Adrenal gland (tissue), 9 donors: ENCODE measurements at regions not wholly inside any gene's neighbourhood (a gene's known extent, or its start where the extent isn't known, plus 50 kb on each side); places are given as distances from the start of the nearest gene placed in this dataset.
A peak's percentile ranks its signal among the peaks of the same experiment; 100 is the strongest.

ENCODE experiments used
- DNase-seq, 7 donors: peaks; one replicate each; pipeline ENCODE4 v3.0.0-alpha.2; 2019 to 2020
- H3K27ac ChIP-seq, 5 donors: fragments of 200-600 bp; sonication (generic) in 4 of 5; 1 replicate in 3 of 5; 2 replicates in 2 of 5; pipeline versions ENCODE4 v1.5.1 to v1.8.0; 2016 to 2020; ENCODE audit warnings: mild to moderate bottlenecking in 1 of 5
- H3K27me3 ChIP-seq: fragments of 200-600 bp; 2 replicates; pipeline ENCODE4 v1.8.0; 2021
- H3K36me3 ChIP-seq, 2 donors: fragments of 200-600 bp; replicated peaks in 1 of 2; 1 replicate in 1 of 2; 2 replicates in 1 of 2; pipeline versions ENCODE4 v1.5.1 to v1.8.0; 2018 to 2022
- H3K4me1 ChIP-seq, 2 donors: fragments of 200-600 bp; replicated peaks in 1 of 2; 1 replicate in 1 of 2; 2 replicates in 1 of 2; pipeline versions ENCODE4 v1.5.1 to v1.8.0; 2018 to 2021
- H3K4me3 ChIP-seq, 4 donors: fragments of 200-600 bp; sonication (generic) in 3 of 4; one replicate each; pipeline ENCODE4 v1.5.1; 2016 to 2018
- H3K9me3 ChIP-seq, 3 donors: fragments of 200-600 bp; sonication (generic) in 1 of 3; replicated peaks in 1 of 3; 1 replicate in 2 of 3; 2 replicates in 1 of 3; pipeline versions ENCODE4 v1.5.1 to v1.8.0; 2016 to 2021
- CTCF ChIP-seq, 6 experiments: fragments of 450-650 bp in 4 of 6; fragments of 200-600 bp in 2 of 6; sonication (generic) in 1 of 6; IDR thresholded peaks; 1 replicate in 5 of 6; 2 replicates in 1 of 6; pipeline versions ENCODE4 v1.5.1 to v1.8.0; 2016 to 2021; ENCODE audit warnings: antibody characterized with exemption in 6 of 6, mild to moderate bottlenecking in 2 of 6, moderate library complexity in 1 of 6
- POLR2A ChIP-seq, 2 donors: fragments of 450-650 bp; IDR thresholded peaks; one replicate each; pipeline ENCODE4 v1.6.1; 2017; ENCODE audit warnings: antibody characterized with exemption in 2 of 2, mild to moderate bottlenecking in 2 of 2, moderate library complexity in 1 of 2
- WGBS, 4 donors: extraction: QIAGEN DNeasy Blood & Tissue Kit in 2 of 4; methylation state at CpG; one replicate each; pipeline versions ENCODE4 v1.1.5 to v1.1.7; 2013 to 2017; 5-methylcytosine and 5-hydroxymethylcytosine counted together
- intact Hi-C, 2 donors: fragments of 100-400 bp; cut with DNase I; formaldehyde crosslinking; loops; one replicate each; pipeline versions ENCODE4 v1.14.1 to v1.15.0; 2022 to 2023
- donor health status: healthy with polysubstance abuse.
- donor health status: Bipolar disorder and iron deficiency.
- donor health status: DM: yes; HTN: yes; CAD: no.
- donor health status: DM: no; HTN: no; CAD: no.
- donor health status: DM: no; HTN: no; CAD: no.

GRCh38 chr1:58157256-58157655 is 389.3 kb downstream of the OMA1 start:
- Histone ChIP-seq H3K36me3 (no peaks in the 10 kb centered on the region), H3K27ac (no peak overlapping the region), H3K9me3 (no peaks in the 10 kb centered on the region), H3K4me1 (no peaks in the 10 kb centered on the region), H3K27me3 (no peaks in the 10 kb centered on the region), H3K4me3 (no peak overlapping the region)
- intact Hi-C loops, result no loop called here
- DNase-seq, result no peak
- TF ChIP-seq CTCF (IDR thresholded peaks at IDR 0.05) (no peak), POLR2A (IDR thresholded peaks at IDR 0.05) (no peak)
- 73 to 85% (median 80%) methylated on average over 4 of the region's 4 CpGs for WGBS, 4 donors

- H3K9me3 ChIP-seq, result no peaks in the 10 kb centered on the region
- H3K27ac ChIP-seq, result no peak overlapping the region
- no peak overlapping the region for H3K4me3 ChIP-seq
- WGBS, 4 donors, result 79 to 93% (median 85%) methylated on average over 3 of the region's 3 CpGs
- TF ChIP-seq POLR2A (IDR thresholded peaks at IDR 0.05) (no peak), CTCF (IDR thresholded peaks at IDR 0.05) (no peak)
- intact Hi-C loops, result no loop called here
- no peaks in the 10 kb centered on the region for H3K27me3 ChIP-seq
- no peak for DNase-seq
- H3K36me3 ChIP-seq, result no peaks in the 10 kb centered on the region
- H3K4me1 ChIP-seq, result no peaks in the 10 kb centered on the region
Measured at GRCh38 chr1:58156831-58157230, 389.7 kb downstream of the OMA1 start.

GRCh38 chr1:58156124-58156468 is 390.4 kb downstream of the OMA1 start:
- Histone ChIP-seq H3K9me3 (no peaks in the 10 kb centered on the region), H3K4me1 (no peaks in the 10 kb centered on the region), H3K36me3 (no peaks in the 10 kb centered on the region), H3K27me3 (no peaks in the 10 kb centered on the region), H3K27ac (no peak overlapping the region), H3K4me3 (no peak overlapping the region)
- no peak for DNase-seq
- intact Hi-C loops, result no loop called here
- TF ChIP-seq POLR2A (IDR thresholded peaks at IDR 0.05) (no peak), CTCF (IDR thresholded peaks at IDR 0.05) (no peak)
- WGBS, 4 donors, result 93 to 97% (median 95%) methylated on average over 1 of the region's 1 CpG

GRCh38 chr1:58155418-58156123 is 391.0 kb downstream of the OMA1 start:
- no peaks in the 10 kb centered on the region for H3K27me3 ChIP-seq
- intact Hi-C loops, result no loop called here
- no peak overlapping the region for H3K4me3 ChIP-seq
- H3K4me1 ChIP-seq, result no peaks in the 10 kb centered on the region
- no peaks in the 10 kb centered on the region for H3K9me3 ChIP-seq
- WGBS, 4 donors, result 61 to 77% (median 70%) methylated on average over 7 of the region's 7 CpGs
- no peak overlapping the region for H3K27ac ChIP-seq
- DNase-seq, result peak in 3 of 7 donors; percentile 14 to 24 (median 18)
- TF ChIP-seq POLR2A (IDR thresholded peaks at IDR 0.05), result no peak
- TF ChIP-seq CTCF (IDR thresholded peaks at IDR 0.05), result peak in 4 of 6 experiments; percentile 6 to 35 (median 26)
- H3K36me3 ChIP-seq, result no peaks in the 10 kb centered on the region
